K562 (cell line): ENCODE measurements at regions not wholly inside any gene's neighbourhood (a gene's known extent, or its start where the extent isn't known, plus 50 kb on each side); places are given as distances from the start of the nearest gene placed in this dataset.

Experiments
- ATAC-seq: fragments of 200-7000 bp; cut with Tn5 transposase; 3 replicates; pipeline ENCODE4 v1.9.1; 2020; ENCODE audit warnings: moderate library complexity
- BruUV-seq: library from RNA; stranded (reverse); fragments of 400-500 nt; replicated peaks from 2 replicates; lab custom pipeline; 2021; lab: Mats Ljungman, UMichigan
- CTCF ChIA-PET: fragments of 300-600 bp; formaldehyde crosslinking; extraction: SDS; loops from one replicate; lab custom pipeline; 2021; ENCODE audit warnings: low intra/inter-chr PET ratio; lab: Yijun Ruan, JAX
- POLR2A ChIA-PET: fragments of 300-600, 350-650 bp; sonication (Branson Sonifier 250); formaldehyde crosslinking; extraction: SDS; loops from one replicate; lab custom pipeline; 2021; ENCODE audit warnings: antibody characterized with exemption, inconsistent platforms; lab: Yijun Ruan, JAX
- DNase-seq, 4 experiments: peaks; one replicate each; pipeline versions ENCODE4 v3.0.0 to v3.0.0-alpha.2; 2011 to 2018; ENCODE audit warnings: low spot score in 3 of 4, mixed read lengths in 3 of 4; ENCODE audit errors: extremely low read depth in 1 of 4
- FAIRE-seq: peaks from 2 replicates; lab custom pipeline; 2011; peaks lifted over from hg19 to GRCh38; lab: Jason Lieb, UNC
- H2AFZ ChIP-seq: 2 replicates; pipeline ENCODE4 v1.6.0; 2011; ENCODE audit warnings: low read depth, low read length, control low read depth, inconsistent platforms
- H3K27ac ChIP-seq: fragments of 200-600 bp; 3 replicates; pipeline ENCODE4 v1.8.0; 2011; ENCODE audit warnings: low read depth, mild to moderate bottlenecking, control low read depth, inconsistent platforms, low read length, moderate library complexity, mixed read lengths; ENCODE audit errors: extremely low read depth
- H3K27me3 ChIP-seq, 2 experiments: fragments of 300-600 bp in 1 of 2; 2 replicates in 1 of 2; 3 replicates in 1 of 2; pipeline versions ENCODE4 v1.6.0 to v1.8.0; 2011; ENCODE audit warnings: inconsistent platforms in 2 of 2, low read length in 2 of 2, mild to moderate bottlenecking in 1 of 2, mixed read lengths in 1 of 2, moderate library complexity in 1 of 2; ENCODE audit not compliant: control insufficient read depth in 2 of 2, insufficient read depth in 2 of 2
- H3K36me3 ChIP-seq: fragments of 300-600 bp; 3 replicates; pipeline ENCODE4 v1.8.0; 2011; ENCODE audit warnings: mild to moderate bottlenecking, low read length, inconsistent platforms; ENCODE audit not compliant: control insufficient read depth, insufficient read depth
- H3K4me1 ChIP-seq, 2 experiments: fragments of 200-600 bp in 1 of 2; replicated peaks in 1 of 2; 2 replicates in 1 of 2; 3 replicates in 1 of 2; pipeline versions ENCODE4 v1.5.1 to v1.8.0; 2011; ENCODE audit warnings: inconsistent platforms in 2 of 2, low read length in 2 of 2, mild to moderate bottlenecking in 1 of 2, mixed read lengths in 1 of 2, moderate library complexity in 1 of 2; ENCODE audit not compliant: control insufficient read depth in 2 of 2, insufficient read depth in 2 of 2
- H3K4me2 ChIP-seq: 2 replicates; pipeline ENCODE4 v1.6.1; 2011; ENCODE audit warnings: low read length, control low read depth, inconsistent platforms, mixed read lengths; ENCODE audit not compliant: insufficient read depth
- H3K4me3 ChIP-seq: fragments of 200-600 bp; sonication (generic), shearing (Covaris generic); 2 replicates; pipeline ENCODE4 v1.5.1; 2016; ENCODE audit warnings: control low read depth, inconsistent platforms
- H3K79me2 ChIP-seq: fragments of 200-600 bp; 3 replicates; pipeline ENCODE4 v1.8.0; 2011; ENCODE audit warnings: low read length, inconsistent platforms; ENCODE audit not compliant: control insufficient read depth, insufficient read depth
- H3K9ac ChIP-seq, 2 experiments: 2 replicates each; pipeline versions ENCODE4 v1.6.0 to v1.6.1; 2011; ENCODE audit warnings: low read depth in 2 of 2, low read length in 2 of 2, control low read depth in 1 of 2, inconsistent platforms in 1 of 2, mild to moderate bottlenecking in 1 of 2, mixed read lengths in 1 of 2; ENCODE audit not compliant: insufficient read depth in 1 of 2
- H3K9me1 ChIP-seq: one replicate; pipeline ENCODE4 v1.6.0; 2011; ENCODE audit warnings: inconsistent platforms, mild to moderate bottlenecking, low read length, moderate library complexity; ENCODE audit not compliant: control insufficient read depth, insufficient read depth
- H3K9me3 ChIP-seq: replicated peaks from 2 replicates; pipeline ENCODE4 v1.5.1; 2011; ENCODE audit warnings: low read depth, low read length, inconsistent platforms; ENCODE audit not compliant: control insufficient read depth, insufficient read depth
- H4K20me1 ChIP-seq: replicated peaks from 2 replicates; pipeline ENCODE4 v1.6.1; 2011; ENCODE audit warnings: low read length, inconsistent platforms, mixed read lengths; ENCODE audit not compliant: control insufficient read depth, insufficient read depth
- ARID1B ChIP-seq: fragments of 450-650 bp; IDR thresholded peaks from 2 replicates; pipeline ENCODE4 v1.6.1; 2016; ENCODE audit warnings: antibody characterized with exemption, mild to moderate bottlenecking, inconsistent platforms
- CHAMP1 ChIP-seq: fragments of 450-650 bp; IDR thresholded peaks from 2 replicates; pipeline ENCODE4 v1.6.1; 2016; ENCODE audit warnings: mild to moderate bottlenecking
- EP300 ChIP-seq: IDR thresholded peaks from 2 replicates; pipeline ENCODE4 v1.6.1; 2012; ENCODE audit warnings: low read length, improper control_type of control experiment
- MYBL2 ChIP-seq, 2 experiments: fragments of 450-650 bp in 1 of 2; sonication (generic) in 1 of 2; formaldehyde crosslinking in 1 of 2; IDR thresholded peaks; 2 replicates each; pipeline versions ENCODE4 v1.6.1 to v1.8.1; 2017 to 2022; ENCODE audit warnings: borderline replicate concordance in 1 of 2, inconsistent platforms in 1 of 2, low read depth in 1 of 2, mild to moderate bottlenecking in 1 of 2, missing genetic modification reagents in 1 of 2, moderate library complexity in 1 of 2
- NFE2L1 ChIP-seq: fragments of 450-650 bp; IDR thresholded peaks from 2 replicates; pipeline ENCODE4 v1.6.1; 2016; ENCODE audit warnings: missing genetic modification characterization, low read depth, mild to moderate bottlenecking, missing compliant biosample characterization, moderate library complexity, borderline replicate concordance
- POLR3A ChIP-seq: IDR thresholded peaks from 2 replicates; pipeline ENCODE4 v1.6.1; 2011; ENCODE audit warnings: borderline replicate concordance, mild to moderate bottlenecking, moderate library complexity; ENCODE audit not compliant: insufficient read length, insufficient read depth; ENCODE audit errors: extremely low read depth
- SPI1 ChIP-seq: IDR thresholded peaks from 2 replicates; pipeline ENCODE4 v1.6.1; 2011; ENCODE audit warnings: low read depth, low read length, control low read depth, borderline replicate concordance
- TAF7 ChIP-seq: fragments of 450-650 bp; IDR thresholded peaks from 2 replicates; pipeline ENCODE4 v1.6.1; 2016; ENCODE audit warnings: missing genetic modification characterization, missing compliant biosample characterization
- TCF15 ChIP-seq: fragments of 250-450 bp; sonication (Bioruptor Pico); IDR thresholded peaks from 2 replicates; pipeline ENCODE4 v1.8.0; 2022; ENCODE audit warnings: moderate library complexity, mild to moderate bottlenecking, inconsistent platforms
- ZFP36 ChIP-seq: fragments of 150-350 bp; IDR thresholded peaks from 2 replicates; pipeline ENCODE4 v1.6.1; 2018; ENCODE audit warnings: low read length, low read depth; ENCODE audit not compliant: partially characterized antibody
- ZFPM2 ChIP-seq: fragments of 250-450 bp; sonication (Bioruptor Pico); IDR thresholded peaks from 2 replicates; pipeline ENCODE4 v1.5.1; 2022; ENCODE audit warnings: mild to moderate bottlenecking
- ZNF41 ChIP-seq: fragments of 250-450 bp; sonication (Bioruptor Pico); conservative IDR thresholded peaks from 2 replicates; pipeline ENCODE4 v1.4.0; 2020; ENCODE audit warnings: mild to moderate bottlenecking
- ZSCAN29 ChIP-seq: fragments of 450-650 bp; IDR thresholded peaks from 2 replicates; pipeline ENCODE4 v1.6.1; 2017
- ZZZ3 ChIP-seq: fragments of 450-650 bp; IDR thresholded peaks from 2 replicates; pipeline ENCODE4 v1.6.1; 2016; ENCODE audit warnings: antibody characterized with exemption, mild to moderate bottlenecking, moderate library complexity
- WGBS: fragments of 100-300 bp; shearing (Covaris generic); methylation state at CpG from one replicate; pipeline ENCODE4 v1.1.6; 2016; ENCODE audit warnings: low coverage, mixed read lengths; ENCODE audit not compliant: insufficient coverage; ENCODE audit errors: missing lambda C conversion rate; 5-methylcytosine and 5-hydroxymethylcytosine counted together
- in situ Hi-C: fragments of 300-500 bp; cut with MboI; formaldehyde crosslinking; loops from 4 replicates; pipeline ENCODE4 v1.15.0; 2018; ENCODE audit warnings: inconsistent platforms, mixed read lengths
- intact Hi-C: fragments of 100-400 bp; cut with micrococcal nuclease; formaldehyde crosslinking; loops from 2 replicates; pipeline ENCODE4 v1.14.2; 2022

- Histone ChIP-seq H3K27ac (no peak overlapping the region), H3K4me3 (no peak overlapping the region), H2AFZ (no peak overlapping the region), H3K79me2 (no peaks in the 10 kb centered on the region), H3K9ac (no peak overlapping the region), H3K9me1 (no peaks in the 10 kb centered on the region), H3K36me3 (no peaks in the 10 kb centered on the region)
- no peak for FAIRE-seq
- in situ Hi-C loops, result no loop called here
- BruUV-seq, result no TSS peak
- intact Hi-C loops, result no loop called here
- POLR2A ChIA-PET, result no interaction called here
- TF ChIP-seq CHAMP1, result no peak
- TF ChIP-seq ZFPM2 (CRISPR knock-in tag), result no peak
- TF ChIP-seq ARID1B, result no peak
- TF ChIP-seq TCF15 (CRISPR knock-in tag), result no peak
- no peak for TF ChIP-seq ZSCAN29
- no peak for TF ChIP-seq MYBL2 (IDR thresholded peaks at IDR 0.05; ENCODE audit: low read depth)
- no peak for TF ChIP-seq MYBL2 (CRISPR knock-in tag; IDR thresholded peaks at IDR 0.05; ENCODE audit: borderline replicate concordance)
- TF ChIP-seq POLR3A, result no peak
- no peak for TF ChIP-seq ZZZ3
- TF ChIP-seq NFE2L1 (tag), result no peak
- TF ChIP-seq ZNF41 (CRISPR knock-in tag), result no peak
- no peak for TF ChIP-seq TAF7 (tag)
- no peak for TF ChIP-seq EP300
- no peak for TF ChIP-seq SPI1
- TF ChIP-seq ZFP36, result no peak
- TF ChIP-seq, all 486 proteins: peak for 0
- Histone ChIP-seq H3K9me3 (no peaks in the 10 kb centered on the region), H3K4me2 (no peak overlapping the region), H3K4me1 (no peaks in the 10 kb centered on the region), H3K27me3 (no peaks in the 10 kb centered on the region), H4K20me1 (no peaks in the 10 kb centered on the region)
- no peak for DNase-seq
- 5% methylated on average over 6 of the region's 6 CpGs for WGBS
- ATAC-seq, result no peak
- CTCF ChIA-PET, result no interaction called here
Observed at GRCh38 chr2:117714110-117714509, 100.4 kb upstream of the DDX18 start.
